K562 (cell line): ENCODE measurements at regions not wholly inside any gene's neighbourhood (a gene's known extent, or its start where the extent isn't known, plus 50 kb on each side); places are given as distances from the start of the nearest gene placed in this dataset.

Experiments used
- CTCF ChIP-seq, 3 experiments: IDR thresholded peaks in 2 of 3; conservative IDR thresholded peaks in 1 of 3; 2 replicates each; pipeline ENCODE4 v1.5.1; 2011 to 2012; ENCODE audit warnings: low read length in 3 of 3, mild to moderate bottlenecking in 3 of 3, control low read depth in 2 of 3, improper control_type of control experiment in 1 of 3, inconsistent platforms in 1 of 3, low read depth in 1 of 3, mixed read lengths in 1 of 3, moderate library complexity in 1 of 3; ENCODE audit not compliant: insufficient read depth in 2 of 3
- FOS ChIP-seq: IDR thresholded peaks from 3 replicates; pipeline ENCODE4 v1.6.1; 2011; ENCODE audit not compliant: insufficient read length; ENCODE audit errors: extremely low read depth
- GMEB1 ChIP-seq: fragments of 250-450 bp; sonication (Bioruptor Pico); IDR thresholded peaks from 2 replicates; pipeline ENCODE4 v1.4.0; 2020; ENCODE audit warnings: mild to moderate bottlenecking
- NCOR1 ChIP-seq: fragments of 450-650 bp; IDR thresholded peaks from 2 replicates; pipeline ENCODE4 v1.6.1; 2016; ENCODE audit warnings: mild to moderate bottlenecking, moderate library complexity
- POLR3G ChIP-seq: IDR thresholded peaks from 2 replicates; pipeline ENCODE4 v1.6.1; 2011; ENCODE audit not compliant: insufficient read length, insufficient replicate concordance; ENCODE audit errors: extremely low read depth
- REST ChIP-seq, 2 experiments: fragments of 450-650 bp; formaldehyde crosslinking in 1 of 2; IDR thresholded peaks; 2 replicates each; pipeline versions ENCODE4 v1.4.0 to v1.6.1; 2014 to 2020; ENCODE audit warnings: mild to moderate bottlenecking in 2 of 2, borderline replicate concordance in 1 of 2, low read depth in 1 of 2
- SIX5 ChIP-seq, 2 experiments: IDR thresholded peaks; 2 replicates each; pipeline ENCODE4 v1.6.1; 2011; ENCODE audit warnings: low read length in 2 of 2, borderline replicate concordance in 1 of 2, low read depth in 1 of 2, mild to moderate bottlenecking in 1 of 2, moderate library complexity in 1 of 2; ENCODE audit not compliant: insufficient read depth in 1 of 2
- SMAD2 ChIP-seq: fragments of 150-350 bp; IDR thresholded peaks from 2 replicates; pipeline ENCODE4 v1.6.1; 2014; ENCODE audit warnings: low read depth, mild to moderate bottlenecking, low read length
- SMAD4 ChIP-seq: fragments of 250-450 bp; sonication (Bioruptor Pico); conservative IDR thresholded peaks from 2 replicates; pipeline ENCODE4 v1.8.0; 2021; ENCODE audit warnings: inconsistent platforms, mild to moderate bottlenecking, moderate library complexity
- SP2 ChIP-seq: IDR thresholded peaks from 2 replicates; pipeline ENCODE4 v1.6.1; 2011; ENCODE audit warnings: mild to moderate bottlenecking, low read depth, low read length, moderate library complexity; ENCODE audit not compliant: poor library complexity, severe bottlenecking; ENCODE audit errors: extremely low read depth
- SRSF1 ChIP-seq: fragments of 200-400 bp; formaldehyde crosslinking; IDR thresholded peaks from 2 replicates; pipeline ENCODE4 v1.6.1; 2017; ENCODE audit warnings: mild to moderate bottlenecking, low read depth, low read length, moderate library complexity
- U2AF2 ChIP-seq: fragments of 200-400 bp; formaldehyde crosslinking; optimal IDR thresholded peaks from 2 replicates; pipeline ENCODE3; 2017; ENCODE audit warnings: low read depth, mild to moderate bottlenecking, low read length
- XRCC5 ChIP-seq: fragments of 200-400 bp; formaldehyde crosslinking; IDR thresholded peaks from 2 replicates; pipeline ENCODE4 v1.6.1; 2017; ENCODE audit warnings: low read depth, mild to moderate bottlenecking, low read length
- ZFP91 ChIP-seq: sonication (generic); formaldehyde crosslinking; IDR thresholded peaks from 2 replicates; pipeline ENCODE4 v1.8.0; 2022; ENCODE audit warnings: mild to moderate bottlenecking, missing genetic modification reagents

GRCh38 chr1:115448282-115449044 is 110.4 kb upstream of the NGF start:
- TF ChIP-seq XRCC5 (no peak), GMEB1 (CRISPR knock-in tag) (no peak), SIX5 (IDR thresholded peaks at IDR 0.05; ENCODE audit: borderline replicate concordance in 1 of 2, insufficient read depth in 1 of 2, low read depth in 1 of 2, low read length in 2 of 2) (no peak), FOS (no peak), SP2 (no peak), U2AF2 (no peak), ZFP91 (no peak), NCOR1 (no peak), SRSF1 (no peak), REST (IDR thresholded peaks at IDR 0.05; ENCODE audit: borderline replicate concordance) (no peak), REST (CRISPR knock-in tag; IDR thresholded peaks at IDR 0.05; ENCODE audit: low read depth) (no peak), SMAD4 (CRISPR knock-in tag) (no peak), SMAD2 (no peak), CTCF (IDR thresholded peaks at IDR 0.05 in 2 of 3, conservative IDR thresholded peaks at IDR 0.05 in 1 of 3; ENCODE audit: insufficient read depth in 2 of 3, low read depth in 1 of 3, low read length in 3 of 3) (no peak), POLR3G (no peak)
